ENCODE measurements at regions not wholly inside any gene's neighbourhood (a gene's known extent, or its start where the extent isn't known, plus 50 kb on each side); places are given as distances from the start of the nearest gene placed in this dataset.
"Not testable (repeated sequence)": the region's sequence is repeated elsewhere in the genome, so short reads cannot be mapped to it uniquely, and the experiment has no call there.

GRCh38 chr10:3263082-3263481 is 90.5 kb upstream of the PITRM1 start:
- no peaks in the 10 kb centered on the region for H3K36me3 ChIP-seq (ENCODE audit: control insufficient read depth in 2 of 2, insufficient read depth in 2 of 2, low read length in 2 of 2)
- H3K27me3 ChIP-seq (ENCODE audit: control insufficient read depth in 2 of 2, insufficient read depth in 2 of 2, low read length in 2 of 2) = no peaks in the 10 kb centered on the region
- H3K27ac ChIP-seq (ENCODE audit: low read depth in 2 of 2, low read length in 2 of 2) = no peak overlapping the region
- H3K9me3 ChIP-seq (ENCODE audit: control insufficient read depth in 2 of 2, low read length in 2 of 2) = no peaks in the 10 kb centered on the region
- H3K4me1 ChIP-seq (ENCODE audit: control insufficient read depth in 2 of 2, insufficient read depth in 2 of 2, low read length in 2 of 2) = no peaks in the 10 kb centered on the region
- no peak overlapping the region for H3K4me3 ChIP-seq (ENCODE audit: low read length in 2 of 2)
- no peak overlapping the region for H3K9ac ChIP-seq (ENCODE audit: low read depth in 1 of 2, low read length in 2 of 2)

DNA sequence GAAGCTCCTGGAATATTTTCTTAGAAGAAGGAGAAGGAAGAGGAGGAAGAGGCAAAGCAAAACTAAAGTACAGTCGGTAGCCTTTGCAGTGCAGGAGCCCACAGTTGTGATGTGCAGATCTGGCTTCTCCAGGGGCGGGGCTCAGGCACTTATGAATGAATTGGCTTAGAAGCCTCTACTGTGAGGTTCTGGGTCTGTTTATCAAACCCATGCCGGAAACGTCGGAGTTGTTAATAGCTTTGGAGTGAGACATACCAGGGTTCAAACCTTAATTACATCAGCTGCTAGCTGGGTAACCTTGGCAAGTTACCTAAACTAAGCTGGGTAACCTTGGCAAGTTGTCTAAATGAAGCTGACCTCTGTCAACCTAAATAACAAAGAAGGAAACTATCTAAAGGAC is 89.3 kb upstream of the PITRM1 start:
- no peak overlapping the region for H3K9ac ChIP-seq (ENCODE audit: low read depth in 1 of 2, low read length in 2 of 2)
- no peaks in the 10 kb centered on the region for H3K36me3 ChIP-seq (ENCODE audit: control insufficient read depth in 2 of 2, insufficient read depth in 2 of 2, low read length in 2 of 2)
- no peaks in the 10 kb centered on the region for H3K9me3 ChIP-seq (ENCODE audit: control insufficient read depth in 2 of 2, low read length in 2 of 2)
- H3K4me1 ChIP-seq (ENCODE audit: control insufficient read depth in 2 of 2, insufficient read depth in 2 of 2, low read length in 2 of 2) = no peaks in the 10 kb centered on the region
- H3K4me3 ChIP-seq (ENCODE audit: low read length in 2 of 2) = no peak overlapping the region
- no peak overlapping the region for H3K27ac ChIP-seq (ENCODE audit: low read depth in 2 of 2, low read length in 2 of 2)
- H3K27me3 ChIP-seq (ENCODE audit: control insufficient read depth in 2 of 2, insufficient read depth in 2 of 2, low read length in 2 of 2) = no peaks in the 10 kb centered on the region

DNA sequence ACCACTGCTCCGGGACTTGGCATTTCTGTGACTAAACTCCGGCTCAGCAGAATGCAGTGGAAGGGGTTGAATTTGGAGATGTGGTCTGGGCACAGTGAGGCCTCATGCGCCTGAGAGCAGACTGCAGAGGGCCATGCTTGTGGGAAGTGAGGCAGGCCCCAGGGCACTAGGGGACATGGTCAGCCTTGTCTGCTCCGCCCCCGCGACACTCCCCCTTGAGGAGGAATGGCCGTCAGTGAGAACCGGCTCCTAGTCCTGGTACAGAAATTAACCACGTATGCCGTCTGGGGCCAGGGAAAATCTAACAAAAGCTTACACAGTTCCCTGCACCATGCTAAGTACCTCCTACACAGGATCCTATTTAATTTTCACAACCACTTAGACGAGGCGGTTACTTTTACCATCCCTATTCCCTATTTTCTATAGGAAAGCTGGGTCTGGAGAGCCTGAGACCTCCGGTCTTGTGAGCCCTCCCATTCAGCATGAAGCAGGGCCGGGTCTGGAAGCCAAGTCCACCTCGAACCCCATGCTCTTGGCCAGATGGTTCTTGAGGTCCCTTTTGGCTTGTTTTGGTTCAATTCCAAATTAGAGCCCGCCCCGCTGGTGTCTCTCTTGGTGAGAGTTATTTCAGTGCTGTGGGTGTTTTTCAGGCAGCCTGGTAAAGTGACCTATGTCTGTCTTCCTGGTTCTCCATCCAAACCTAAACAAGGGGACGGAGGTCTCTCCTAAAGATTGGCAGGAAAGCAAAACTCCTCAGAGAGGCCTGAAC is 87.7 kb upstream of the PITRM1 start:
- H3K9ac ChIP-seq (ENCODE audit: low read depth in 1 of 2, low read length in 2 of 2) = no peak overlapping the region
- H3K27me3 ChIP-seq (ENCODE audit: control insufficient read depth in 2 of 2, insufficient read depth in 2 of 2, low read length in 2 of 2) = no peaks in the 10 kb centered on the region
- H3K9me3 ChIP-seq (ENCODE audit: control insufficient read depth in 2 of 2, low read length in 2 of 2) = no peaks in the 10 kb centered on the region
- H3K27ac ChIP-seq (ENCODE audit: low read depth in 2 of 2, low read length in 2 of 2) = no peak overlapping the region
- H3K36me3 ChIP-seq (ENCODE audit: control insufficient read depth in 2 of 2, insufficient read depth in 2 of 2, low read length in 2 of 2) = no peaks in the 10 kb centered on the region
- H3K4me1 ChIP-seq (ENCODE audit: control insufficient read depth in 2 of 2, insufficient read depth in 2 of 2, low read length in 2 of 2) = no peaks in the 10 kb centered on the region
- no peak overlapping the region for H3K4me3 ChIP-seq (ENCODE audit: low read length in 2 of 2)

DNA sequence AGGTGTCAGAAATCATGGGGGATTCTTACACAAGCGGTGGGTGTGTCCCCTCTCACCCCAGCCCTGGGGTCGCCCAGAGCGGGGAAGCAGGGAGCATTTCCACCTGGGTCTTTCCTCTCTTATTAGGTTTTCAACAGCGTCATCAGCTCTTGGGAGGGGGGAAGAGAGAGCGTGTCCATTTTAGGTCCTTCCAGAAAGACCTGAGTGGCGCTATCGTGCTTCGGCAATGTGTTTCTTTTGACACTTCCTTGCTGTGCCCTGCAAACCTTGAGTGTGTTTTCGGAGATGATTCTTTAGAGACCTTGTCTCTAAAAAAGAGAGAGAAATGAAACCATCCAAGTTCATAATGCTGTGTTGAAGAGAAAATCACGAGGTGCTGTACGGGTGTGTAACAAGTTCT is 86.9 kb upstream of the PITRM1 start:
- Histone ChIP-seq H3K27ac (ENCODE audit: low read depth in 2 of 2, low read length in 2 of 2) (no peak overlapping the region), H3K36me3 (ENCODE audit: control insufficient read depth in 2 of 2, insufficient read depth in 2 of 2, low read length in 2 of 2) (no peaks in the 10 kb centered on the region), H3K9me3 (ENCODE audit: control insufficient read depth in 2 of 2, low read length in 2 of 2) (no peaks in the 10 kb centered on the region), H3K4me3 (ENCODE audit: low read length in 2 of 2) (no peak overlapping the region), H3K27me3 (ENCODE audit: control insufficient read depth in 2 of 2, insufficient read depth in 2 of 2, low read length in 2 of 2) (no peaks in the 10 kb centered on the region), H3K9ac (ENCODE audit: low read depth in 1 of 2, low read length in 2 of 2) (no peak overlapping the region), H3K4me1 (ENCODE audit: control insufficient read depth in 2 of 2, insufficient read depth in 2 of 2, low read length in 2 of 2) (no peaks in the 10 kb centered on the region)

DNA sequence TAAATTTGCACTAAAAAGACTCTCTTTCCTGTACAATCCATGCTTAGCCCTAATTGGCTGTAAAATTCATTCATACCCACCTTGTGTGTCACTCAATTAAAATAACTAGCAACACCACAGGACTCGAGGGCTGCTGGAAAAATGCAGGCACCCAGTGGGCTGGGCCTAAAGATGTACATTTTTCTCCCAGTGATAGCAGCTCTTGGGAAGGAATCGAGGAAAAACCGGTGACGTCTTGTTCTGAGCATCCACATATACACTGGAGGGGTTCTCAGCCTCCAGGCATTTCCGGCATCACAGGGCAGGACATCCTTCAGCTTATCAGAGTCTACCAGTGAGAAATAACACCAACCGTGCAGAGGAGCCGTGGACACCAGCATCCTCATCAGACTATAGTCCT is 85.8 kb upstream of the PITRM1 start:
- H3K4me1 ChIP-seq (ENCODE audit: control insufficient read depth in 2 of 2, insufficient read depth in 2 of 2, low read length in 2 of 2) = no peaks in the 10 kb centered on the region

DNA sequence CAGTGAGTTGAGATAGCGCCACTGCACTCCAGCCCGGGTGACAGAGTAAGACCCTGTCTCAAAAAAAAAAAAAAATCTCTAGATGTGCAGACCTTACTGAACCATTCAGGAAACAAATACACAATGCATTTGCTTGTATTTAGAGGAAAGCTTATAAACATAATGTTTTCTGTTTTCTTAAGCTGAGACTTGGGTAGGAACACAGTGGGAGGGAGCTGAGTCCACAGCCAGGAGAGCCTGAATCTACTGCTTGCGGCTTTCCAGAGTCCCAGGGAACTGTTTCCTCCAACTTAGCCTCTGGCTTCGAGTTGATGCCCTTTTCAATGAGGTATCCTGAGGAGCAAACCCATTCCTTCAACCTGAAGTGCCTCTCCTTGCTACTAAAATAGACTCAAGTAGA is 83.0 kb upstream of the PITRM1 start:
- Histone ChIP-seq H3K27me3 (ENCODE audit: control insufficient read depth in 2 of 2, insufficient read depth in 2 of 2, low read length in 2 of 2) (no peaks in the 10 kb centered on the region), H3K4me1 (ENCODE audit: control insufficient read depth in 2 of 2, insufficient read depth in 2 of 2, low read length in 2 of 2) (no peaks in the 10 kb centered on the region), H3K36me3 (ENCODE audit: control insufficient read depth in 2 of 2, insufficient read depth in 2 of 2, low read length in 2 of 2) (no peaks in the 10 kb centered on the region), H3K4me3 (ENCODE audit: low read length in 2 of 2) (no peak overlapping the region), H3K9me3 (ENCODE audit: control insufficient read depth in 2 of 2, low read length in 2 of 2) (no peaks in the 10 kb centered on the region), H3K9ac (ENCODE audit: low read depth in 1 of 2, low read length in 2 of 2) (no peak overlapping the region), H3K27ac (ENCODE audit: low read depth in 2 of 2, low read length in 2 of 2) (peak overlapping the region in 1 of 2 donors; percentile 4)

More for the DNA sequence above, 85.8 kb upstream of the PITRM1 start:
- Histone ChIP-seq H3K9ac (ENCODE audit: low read depth in 1 of 2, low read length in 2 of 2) (no peak overlapping the region), H3K9me3 (ENCODE audit: control insufficient read depth in 2 of 2, low read length in 2 of 2) (no peaks in the 10 kb centered on the region), H3K27me3 (ENCODE audit: control insufficient read depth in 2 of 2, insufficient read depth in 2 of 2, low read length in 2 of 2) (no peaks in the 10 kb centered on the region), H3K36me3 (ENCODE audit: control insufficient read depth in 2 of 2, insufficient read depth in 2 of 2, low read length in 2 of 2) (no peaks in the 10 kb centered on the region), H3K27ac (ENCODE audit: low read depth in 2 of 2, low read length in 2 of 2) (no peak overlapping the region), H3K4me3 (ENCODE audit: low read length in 2 of 2) (no peak overlapping the region)

DNA sequence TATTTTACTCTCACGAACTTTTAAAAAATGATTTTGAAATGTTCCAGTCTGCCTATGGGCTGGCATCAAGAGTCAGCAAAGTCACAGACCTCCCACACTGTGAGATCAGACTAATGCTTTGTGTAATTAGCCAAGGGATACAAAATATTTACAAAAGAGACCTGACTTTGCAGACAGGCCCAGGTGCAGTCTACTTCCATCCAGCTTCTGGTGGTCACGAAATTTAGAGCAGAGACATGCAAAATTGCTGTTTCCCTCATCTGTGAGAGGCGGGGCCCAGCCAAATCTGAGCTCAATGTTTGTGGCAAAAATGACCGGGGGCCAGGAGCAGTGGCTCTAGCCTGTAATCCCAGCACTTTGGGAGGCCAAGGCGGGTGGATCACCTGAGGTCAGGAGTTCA is 82.5 kb upstream of the PITRM1 start:
- no peaks in the 10 kb centered on the region for H3K4me1 ChIP-seq (ENCODE audit: control insufficient read depth in 2 of 2, insufficient read depth in 2 of 2, low read length in 2 of 2)
- no peak overlapping the region for H3K4me3 ChIP-seq (ENCODE audit: low read length in 2 of 2)
- no peaks in the 10 kb centered on the region for H3K36me3 ChIP-seq (ENCODE audit: control insufficient read depth in 2 of 2, insufficient read depth in 2 of 2, low read length in 2 of 2)
- no peaks in the 10 kb centered on the region for H3K27me3 ChIP-seq (ENCODE audit: control insufficient read depth in 2 of 2, insufficient read depth in 2 of 2, low read length in 2 of 2)
- H3K9ac ChIP-seq (ENCODE audit: low read depth in 1 of 2, low read length in 2 of 2) = no peak overlapping the region
- no peaks in the 10 kb centered on the region for H3K9me3 ChIP-seq (ENCODE audit: control insufficient read depth in 2 of 2, low read length in 2 of 2)
- H3K27ac ChIP-seq (ENCODE audit: low read depth in 2 of 2, low read length in 2 of 2) = peak overlapping the region in 1 of 2 donors; percentile 4

DNA sequence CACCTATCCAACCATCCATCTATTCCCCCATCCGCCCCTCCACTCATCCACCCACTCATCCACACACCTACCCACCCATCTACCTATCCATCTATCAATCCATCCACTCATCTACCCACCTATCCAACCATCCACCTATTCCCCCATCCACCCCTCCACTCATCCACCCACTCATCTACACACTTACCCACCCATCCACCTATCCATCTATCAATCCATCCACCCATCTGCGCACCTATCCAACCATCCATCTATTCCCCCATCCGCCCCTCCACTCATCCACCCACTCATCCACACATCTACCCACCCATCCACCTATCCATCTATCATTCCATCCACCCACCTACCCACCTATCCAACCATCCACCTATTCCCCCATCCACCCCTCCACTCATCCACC is 81.4 kb upstream of the PITRM1 start:
- H3K4me3 ChIP-seq (ENCODE audit: low read length in 2 of 2); H3K4me1 ChIP-seq (ENCODE audit: control insufficient read depth in 2 of 2, insufficient read depth in 2 of 2, low read length in 2 of 2); H3K9ac ChIP-seq (ENCODE audit: low read depth in 1 of 2, low read length in 2 of 2); H3K36me3 ChIP-seq (ENCODE audit: control insufficient read depth in 2 of 2, insufficient read depth in 2 of 2, low read length in 2 of 2); H3K27me3 ChIP-seq (ENCODE audit: control insufficient read depth in 2 of 2, insufficient read depth in 2 of 2, low read length in 2 of 2); H3K27ac ChIP-seq (ENCODE audit: low read depth in 2 of 2, low read length in 2 of 2); H3K9me3 ChIP-seq (ENCODE audit: control insufficient read depth in 2 of 2, low read length in 2 of 2): not testable (repeated sequence)

GRCh38 chr10:3251172-3251571 is 78.6 kb upstream of the PITRM1 start:
- Histone ChIP-seq H3K4me1 (ENCODE audit: control insufficient read depth in 2 of 2, insufficient read depth in 2 of 2, low read length in 2 of 2) (no peaks in the 10 kb centered on the region), H3K9ac (ENCODE audit: low read depth in 1 of 2, low read length in 2 of 2) (no peak overlapping the region), H3K36me3 (ENCODE audit: control insufficient read depth in 2 of 2, insufficient read depth in 2 of 2, low read length in 2 of 2) (no peaks in the 10 kb centered on the region), H3K9me3 (ENCODE audit: control insufficient read depth in 2 of 2, low read length in 2 of 2) (no peaks in the 10 kb centered on the region), H3K4me3 (ENCODE audit: low read length in 2 of 2) (no peak overlapping the region), H3K27ac (ENCODE audit: low read depth in 2 of 2, low read length in 2 of 2) (no peak overlapping the region), H3K27me3 (ENCODE audit: control insufficient read depth in 2 of 2, insufficient read depth in 2 of 2, low read length in 2 of 2) (no peaks in the 10 kb centered on the region)

DNA sequence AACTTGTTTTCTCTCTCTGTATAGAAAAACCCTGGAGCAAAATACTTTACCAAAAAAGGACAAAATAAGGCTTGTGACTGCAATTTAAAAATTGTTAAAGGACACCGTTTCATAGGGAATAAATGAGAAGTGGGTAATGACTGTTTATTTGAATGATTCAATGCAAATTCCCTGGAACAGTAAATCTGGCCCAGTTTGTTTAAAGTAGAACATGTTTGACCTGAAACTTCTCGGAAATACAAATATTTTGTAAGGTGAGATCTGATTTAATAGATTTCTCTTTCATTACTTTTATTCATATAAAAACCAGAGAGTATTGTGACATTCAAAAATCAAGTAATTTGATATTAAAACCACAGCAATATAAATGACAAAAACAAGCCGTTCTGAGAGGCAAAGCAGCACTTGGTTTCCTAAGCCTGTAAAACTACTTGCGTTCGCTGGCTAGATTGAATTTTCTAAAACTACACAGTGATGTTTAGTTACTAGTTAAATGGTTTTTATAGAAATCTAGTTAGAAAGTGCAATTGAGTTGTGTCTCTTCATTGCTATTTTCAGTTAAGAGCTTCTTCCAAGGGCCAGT is 76.8 kb upstream of the PITRM1 start:
- H3K36me3 ChIP-seq (ENCODE audit: control insufficient read depth in 2 of 2, insufficient read depth in 2 of 2, low read length in 2 of 2) = no peaks in the 10 kb centered on the region
- no peak overlapping the region for H3K9ac ChIP-seq (ENCODE audit: low read depth in 1 of 2, low read length in 2 of 2)
- no peaks in the 10 kb centered on the region for H3K9me3 ChIP-seq (ENCODE audit: control insufficient read depth in 2 of 2, low read length in 2 of 2)
- no peak overlapping the region for H3K4me3 ChIP-seq (ENCODE audit: low read length in 2 of 2)
- peak overlapping the region in 1 of 2 donors; percentile 61 for H3K27ac ChIP-seq (ENCODE audit: low read depth in 2 of 2, low read length in 2 of 2)
- H3K27me3 ChIP-seq (ENCODE audit: control insufficient read depth in 2 of 2, insufficient read depth in 2 of 2, low read length in 2 of 2) = no peaks in the 10 kb centered on the region
- H3K4me1 ChIP-seq (ENCODE audit: control insufficient read depth in 2 of 2, insufficient read depth in 2 of 2, low read length in 2 of 2) = no peaks in the 10 kb centered on the region
